SHP77 (cell line): ENCODE measurements at regions not wholly inside any gene's neighbourhood (a gene's known extent, or its start where the extent isn't known, plus 50 kb on each side); places are given as distances from the start of the nearest gene placed in this dataset.

Experiments
- DNase-seq, 2 experiments: peaks; one replicate each; lab custom pipeline; 2025; lab: John Stamatoyannopoulos, UW

DNA sequence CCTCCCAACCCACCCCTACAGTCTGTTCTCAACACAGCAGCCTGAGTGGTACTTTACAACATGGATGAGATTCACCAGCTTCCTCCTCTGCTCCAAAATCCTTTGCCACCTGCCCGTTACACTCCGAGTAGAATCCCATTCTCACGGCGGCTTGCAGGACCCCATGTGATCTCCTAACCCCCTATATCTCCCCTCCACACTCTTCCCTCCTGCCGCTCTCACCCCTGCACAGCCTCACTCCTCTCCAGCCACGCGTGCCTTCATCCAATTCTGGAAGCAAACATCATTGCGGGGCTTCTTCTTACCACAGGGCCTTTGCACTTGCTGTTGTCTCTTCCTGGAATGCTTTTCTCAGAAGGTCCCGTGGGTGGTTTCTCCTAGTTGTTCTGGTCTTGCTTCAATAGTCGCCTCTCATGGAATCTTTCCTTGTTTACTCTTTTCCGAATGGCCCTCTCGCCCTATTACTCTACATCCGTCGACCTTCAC, 472.3 kb downstream of the CDH26 start:
- DNase-seq, result no peak

DNA sequence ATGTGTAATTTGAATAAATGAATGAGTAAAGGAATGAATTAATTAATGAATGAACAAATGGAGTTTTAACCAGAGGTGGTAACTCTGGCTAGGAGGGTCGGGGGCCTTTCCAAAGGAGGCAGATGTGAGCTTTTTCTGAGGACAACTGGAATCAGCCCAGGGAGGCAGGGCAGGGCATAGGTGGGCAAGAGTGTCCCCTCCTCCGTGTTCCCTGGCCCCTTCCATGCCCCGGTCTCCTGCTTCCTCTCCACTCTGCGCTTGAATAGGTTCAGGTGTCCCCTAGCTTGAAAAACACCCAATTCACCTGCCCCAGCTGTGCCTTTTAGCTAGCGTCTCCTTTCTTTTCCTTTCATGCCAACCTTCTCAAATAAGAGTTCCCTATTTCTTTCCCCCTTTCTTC, 473.1 kb downstream of the CDH26 start:
- no peak for DNase-seq

DNA sequence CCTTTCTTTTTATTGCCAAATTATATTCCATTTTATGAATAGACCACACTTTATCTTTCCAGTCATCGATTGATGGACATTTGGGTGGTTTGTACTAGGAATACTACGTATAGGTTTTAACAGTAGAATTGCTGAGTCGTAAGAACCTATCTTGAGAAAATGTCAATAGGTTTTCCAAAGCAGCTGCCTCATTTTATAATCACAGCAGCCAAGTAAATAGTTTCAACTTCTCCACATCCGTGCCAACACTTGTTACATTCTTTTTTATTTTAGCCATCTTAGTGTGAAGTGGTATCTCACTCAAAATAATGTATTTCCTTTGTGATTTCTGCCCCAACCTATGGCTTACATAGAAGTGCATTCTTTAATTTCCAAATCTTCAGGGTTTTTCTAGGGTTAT, 479.2 kb downstream of the CDH26 start:
- no peak for DNase-seq

DNA sequence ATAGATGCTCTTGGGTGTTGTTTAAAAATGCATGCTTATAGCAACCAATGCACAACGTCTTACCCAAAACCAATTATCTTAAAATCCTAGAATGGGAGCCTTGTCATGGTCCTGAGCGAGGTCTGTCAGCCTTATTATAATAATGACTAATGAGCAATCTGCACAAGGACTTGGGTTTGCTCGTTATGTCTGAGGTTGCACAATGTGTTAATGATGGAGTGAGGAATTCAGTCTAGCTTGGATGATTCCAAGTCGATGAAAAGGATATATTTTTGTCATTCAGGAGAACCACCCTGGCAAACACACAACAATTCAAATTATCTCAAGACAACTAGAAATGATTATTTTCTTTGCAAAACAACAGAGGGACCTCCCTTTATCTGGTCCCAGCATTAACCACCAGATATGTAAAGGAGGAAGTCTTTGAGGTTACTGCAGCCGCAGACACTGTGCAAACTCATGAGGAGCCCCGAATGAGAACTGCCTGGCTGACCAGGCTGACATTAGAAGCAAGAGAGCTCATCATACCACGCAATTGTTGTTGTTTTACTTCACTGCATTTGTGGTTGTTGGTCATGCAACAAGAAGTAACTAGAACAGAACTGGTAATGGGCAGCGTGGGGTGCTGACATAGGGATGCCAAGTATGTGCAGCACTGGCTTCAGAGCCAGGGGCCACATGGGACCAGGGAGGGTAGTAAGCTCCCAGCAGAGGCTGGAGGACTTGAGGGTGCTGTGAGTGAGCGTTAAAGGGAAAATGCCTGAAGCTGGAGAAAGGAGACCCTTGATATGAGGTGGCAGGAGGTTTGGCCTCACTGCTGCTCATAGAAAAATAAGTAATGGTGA, 488.3 kb downstream of the CDH26 start:
- no peak for DNase-seq

DNA sequence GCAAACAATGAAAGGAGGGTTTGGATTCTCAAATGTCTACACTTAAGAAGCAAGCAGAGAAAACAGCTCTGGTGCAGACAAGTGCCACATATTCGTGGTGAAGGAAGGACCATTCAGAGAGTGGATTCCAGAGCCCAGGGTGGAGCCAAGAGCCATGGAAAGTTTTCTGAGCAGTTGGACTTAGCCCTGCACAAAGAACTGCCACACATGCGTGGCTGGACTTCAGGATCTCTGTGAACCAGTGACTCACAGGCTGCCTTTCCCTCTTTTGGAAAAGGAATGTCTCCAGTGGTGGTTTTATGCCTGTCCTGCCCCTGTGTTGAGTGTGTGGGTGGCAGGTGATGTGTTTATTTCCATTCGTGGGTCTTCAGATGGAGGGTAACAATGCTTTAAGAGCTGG, 489.5 kb downstream of the CDH26 start:
- no peak for DNase-seq

DNA sequence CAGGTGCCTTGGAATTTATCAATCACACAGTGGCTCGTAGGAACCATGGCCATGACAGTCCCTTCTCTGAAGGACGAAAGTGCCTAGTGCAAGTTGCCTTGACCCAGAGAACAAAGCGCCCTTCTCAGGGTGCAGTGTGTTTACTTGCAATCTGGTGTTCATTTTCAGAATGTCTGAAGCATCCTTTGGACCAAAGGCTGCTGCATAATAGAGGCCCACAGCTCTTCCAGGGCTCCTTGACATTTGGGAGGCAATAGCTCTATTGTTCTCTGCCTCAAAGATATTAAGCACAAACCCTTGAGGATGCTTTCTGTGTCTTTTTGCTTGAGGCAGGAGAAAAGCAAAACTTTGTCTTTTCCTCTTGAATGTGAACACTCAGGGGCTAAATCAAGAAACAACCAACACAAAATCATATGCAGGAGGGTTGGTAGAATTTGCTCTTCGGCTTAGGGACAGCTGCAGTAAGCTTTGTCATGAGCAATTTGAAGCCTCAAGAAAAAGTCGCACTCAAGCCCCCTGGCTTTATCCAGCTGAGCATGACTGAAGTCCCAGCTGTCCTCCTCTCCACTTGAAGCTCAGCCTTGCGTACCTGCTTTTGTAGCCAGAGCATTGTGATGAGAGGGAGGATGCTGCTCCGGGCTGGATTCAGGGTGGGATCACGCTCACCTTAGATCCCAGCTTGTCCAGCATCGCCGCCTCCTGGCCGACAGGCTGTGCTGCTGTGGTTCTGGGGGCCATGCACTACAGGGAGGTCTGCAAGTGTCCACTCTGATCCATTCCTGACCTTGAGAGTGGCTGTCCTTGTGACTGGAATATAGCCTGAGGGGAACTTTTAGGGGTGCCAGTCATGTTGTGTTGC, 495.4 kb downstream of the CDH26 start:
- DNase-seq, result peak in 1 of 2 experiments; percentile 14

DNA sequence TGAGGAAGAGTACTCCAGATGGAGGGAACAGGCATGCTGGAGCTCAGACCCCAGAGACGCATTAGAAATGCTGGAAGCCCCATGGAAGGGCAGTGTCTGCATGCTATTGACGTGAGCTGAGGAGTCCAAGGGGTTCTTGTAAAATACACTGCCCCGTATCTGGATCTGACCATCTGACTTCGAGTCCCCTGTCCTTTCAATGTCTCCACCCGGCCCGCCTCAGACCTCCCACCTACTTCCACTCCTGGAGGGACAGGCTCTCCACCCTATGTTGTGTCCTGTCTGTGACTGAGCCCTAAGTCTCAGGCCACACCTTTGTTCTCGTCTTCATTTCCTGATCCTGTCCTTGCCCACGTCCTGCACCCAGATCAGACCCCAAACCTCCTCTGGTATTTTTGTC, 496.3 kb downstream of the CDH26 start:
- no peak for DNase-seq

DNA sequence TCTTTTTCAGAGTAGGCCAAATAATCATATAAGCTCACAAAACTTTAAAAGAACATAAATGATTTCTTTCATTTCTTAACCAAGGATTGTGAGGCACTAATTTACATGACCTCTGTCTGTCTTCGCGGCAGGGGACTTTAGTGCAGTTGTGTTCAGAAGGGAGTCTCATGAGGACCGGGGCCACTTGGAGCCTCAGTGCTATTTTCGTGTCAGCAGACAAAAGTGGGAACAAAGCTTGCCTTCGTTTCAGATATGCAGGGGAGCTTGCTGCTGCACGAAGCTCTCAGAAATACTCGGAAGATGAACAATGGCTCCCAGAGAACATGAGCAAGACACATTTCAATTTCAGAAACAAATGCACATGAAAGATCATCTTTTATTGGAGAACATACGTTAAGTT, 497.0 kb downstream of the CDH26 start:
- DNase-seq, result no peak

DNA sequence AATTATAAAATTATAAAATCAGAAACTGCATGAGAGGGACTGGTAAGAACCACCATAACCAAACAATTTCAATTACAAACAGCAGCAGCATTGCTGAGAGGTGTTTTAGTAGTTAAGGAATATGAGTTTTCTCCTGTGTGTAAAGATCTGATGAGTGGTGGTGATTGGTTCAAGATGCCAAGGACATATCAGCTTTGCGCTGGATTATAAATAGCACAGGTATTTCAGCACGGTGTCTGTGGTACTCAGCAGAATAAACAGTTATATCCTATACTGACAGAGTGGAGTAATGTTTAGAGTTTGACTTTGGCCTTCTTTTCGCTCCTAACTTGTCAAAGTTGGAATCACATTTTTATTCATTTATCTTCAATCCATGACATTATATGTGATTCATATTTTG, 501.0 kb downstream of the CDH26 start:
- DNase-seq, result no peak

DNA sequence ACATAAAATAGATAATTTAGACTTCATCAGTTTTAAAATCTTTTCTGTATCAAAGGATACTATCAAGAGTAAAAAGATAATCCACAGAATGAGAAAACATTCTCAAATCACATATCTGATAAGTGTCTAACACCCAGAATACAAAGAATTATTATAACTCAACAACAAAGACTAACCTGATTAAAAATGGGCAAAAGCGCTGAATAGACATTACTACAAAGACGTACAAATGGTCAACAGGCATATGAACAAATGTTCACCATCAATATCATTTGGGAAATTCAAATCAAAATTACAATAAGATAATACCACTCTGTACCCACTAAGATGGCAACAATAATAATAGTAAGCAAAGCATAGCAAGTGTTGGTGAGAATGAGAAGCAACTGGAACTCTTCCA, 503.8 kb downstream of the CDH26 start:
- DNase-seq, result no peak

DNA sequence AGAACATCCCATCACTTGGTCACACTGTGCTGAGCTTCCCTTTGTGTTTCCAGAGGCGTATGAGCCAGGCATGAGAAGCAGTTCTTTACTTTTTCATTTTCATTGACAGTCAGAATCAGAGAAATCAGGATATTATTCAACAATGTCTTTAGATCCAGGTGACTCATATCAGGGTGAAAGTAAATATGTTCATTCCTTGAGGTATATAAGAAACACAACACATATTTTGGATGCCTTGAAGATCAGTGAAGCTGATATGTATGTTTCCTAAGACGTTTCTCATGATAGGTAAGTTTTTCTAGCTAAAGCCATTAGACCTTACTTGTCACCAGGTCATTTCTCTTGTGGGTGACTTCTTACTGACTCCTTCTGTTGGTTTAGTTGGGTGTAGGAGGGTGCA, 505.6 kb downstream of the CDH26 start:
- DNase-seq, result no peak

DNA sequence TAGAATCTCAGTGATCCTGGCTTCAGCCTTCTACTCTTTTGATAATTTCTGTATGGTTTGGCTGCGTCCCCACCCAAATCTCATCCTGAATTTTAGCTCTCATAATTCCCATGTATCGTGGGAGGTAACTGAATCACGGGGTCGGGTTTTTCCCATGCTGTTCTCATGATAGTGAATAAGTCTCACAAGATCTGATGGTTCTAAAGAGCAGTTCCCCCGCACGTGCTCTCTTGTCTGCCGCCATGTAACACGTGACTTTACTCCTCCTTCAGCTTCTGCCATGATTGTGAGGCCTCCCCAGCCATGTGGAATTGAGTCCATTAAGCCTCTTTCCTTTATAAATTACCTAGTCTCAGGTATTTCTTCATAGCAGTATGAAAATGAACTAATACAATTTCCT, 507.2 kb downstream of the CDH26 start:
- no peak for DNase-seq

DNA sequence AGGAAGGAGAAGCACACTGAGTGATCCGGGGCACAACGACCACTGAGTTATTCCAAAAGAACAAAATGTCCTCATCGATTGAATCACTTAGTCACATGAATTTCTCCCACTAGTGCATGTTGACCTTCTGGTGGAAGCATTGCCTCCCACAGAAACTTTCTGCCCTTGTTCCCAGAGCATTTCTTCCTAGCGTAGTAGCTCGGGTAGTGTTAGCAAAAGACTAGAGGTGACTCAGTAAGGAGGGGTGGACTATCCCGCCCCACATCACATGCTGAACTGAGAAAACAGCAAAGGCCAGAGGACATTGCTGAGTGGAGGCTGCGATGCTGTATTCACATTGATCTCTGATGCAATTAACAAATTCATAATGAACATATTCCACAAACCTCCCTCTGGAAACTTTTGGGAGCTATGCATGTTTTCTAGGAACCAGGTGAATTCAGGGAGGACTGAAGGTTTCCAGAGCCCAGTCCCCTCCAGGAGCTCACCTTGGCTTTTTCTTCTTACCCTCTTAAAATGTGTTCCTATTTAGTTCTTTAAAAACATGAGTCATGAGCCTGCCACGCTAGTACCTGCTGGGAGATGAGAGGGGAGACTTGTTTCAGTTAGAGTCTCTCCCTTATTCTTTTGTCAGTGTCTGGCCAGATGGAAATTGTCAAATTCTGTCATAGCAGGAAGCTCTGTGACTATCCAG, 507.9 kb downstream of the CDH26 start:
- DNase-seq, result no peak

DNA sequence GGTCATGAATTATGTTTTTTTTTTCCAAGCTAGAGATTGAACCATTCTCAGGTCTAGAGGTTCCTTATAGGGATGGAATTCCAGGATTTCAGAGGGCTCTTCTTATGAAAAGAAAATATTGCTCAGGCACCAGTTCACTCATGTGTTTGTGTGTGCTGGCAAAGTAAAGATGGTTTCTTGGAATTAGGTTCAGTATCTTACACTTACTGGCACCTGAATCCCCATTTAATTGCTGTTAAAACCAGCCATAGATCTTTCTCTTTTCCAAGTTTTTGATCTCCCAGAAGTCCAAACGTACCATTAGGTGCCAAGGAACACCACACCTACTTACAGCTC, 508.4 kb downstream of the CDH26 start:
- no peak for DNase-seq

DNA sequence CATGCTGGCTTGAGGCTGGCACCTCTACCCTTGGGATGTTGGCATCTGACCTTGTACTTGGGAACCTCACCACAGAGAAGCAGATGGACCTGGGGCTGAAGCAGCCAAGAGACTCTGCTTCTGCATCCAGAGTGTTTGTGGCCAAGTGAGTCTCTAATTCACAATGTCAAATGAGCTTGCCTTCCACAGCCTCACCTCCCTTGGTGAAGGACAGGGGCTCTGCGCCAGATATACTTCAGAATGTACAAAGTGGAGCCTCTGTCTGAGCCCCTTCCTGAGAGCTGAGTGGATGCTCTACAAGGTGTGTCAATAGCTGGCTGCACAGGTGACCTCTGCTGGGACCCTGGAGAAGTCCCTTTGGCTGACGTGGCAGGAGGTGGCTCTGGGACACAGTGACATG, 508.9 kb downstream of the CDH26 start:
- DNase-seq, result no peak

DNA sequence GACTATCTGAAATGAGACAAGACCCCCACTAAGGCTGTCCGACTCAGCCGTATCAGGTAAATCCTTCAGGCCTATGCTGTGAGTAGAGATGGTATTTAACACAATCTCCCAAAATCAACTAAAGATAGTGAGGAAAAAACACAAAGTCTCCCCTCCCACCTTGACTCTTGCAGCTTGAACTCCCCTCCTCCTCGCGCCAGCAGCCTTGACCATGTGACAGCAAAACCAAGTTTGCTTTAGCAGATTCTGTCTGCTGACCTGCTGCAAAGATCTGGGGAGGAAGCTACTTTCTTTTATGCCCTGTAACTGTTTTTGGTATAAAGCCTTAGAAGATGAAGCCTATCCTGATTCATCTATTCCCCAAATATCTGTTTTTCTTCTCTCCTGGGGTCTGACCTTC, 509.5 kb downstream of the CDH26 start:
- DNase-seq, result no peak

DNA sequence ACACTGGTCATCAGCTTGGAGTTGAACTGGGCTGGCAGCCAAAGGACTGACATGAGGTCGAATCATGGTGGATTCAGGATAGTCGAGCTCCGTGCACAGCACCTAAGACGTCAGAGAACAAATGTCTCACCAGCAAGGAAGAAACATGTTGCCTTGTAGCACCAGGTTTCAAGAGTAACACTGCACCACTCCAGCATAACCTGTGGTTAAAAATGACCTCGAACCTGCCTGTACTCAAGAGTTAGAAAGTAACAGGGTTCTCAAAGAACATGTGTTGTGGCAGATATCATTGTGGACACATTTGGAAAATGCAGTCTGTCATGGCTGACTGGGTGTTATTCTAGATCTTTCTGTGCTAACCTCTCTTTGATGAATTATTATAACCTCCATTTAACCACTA, 511.6 kb downstream of the CDH26 start:
- no peak for DNase-seq

DNA sequence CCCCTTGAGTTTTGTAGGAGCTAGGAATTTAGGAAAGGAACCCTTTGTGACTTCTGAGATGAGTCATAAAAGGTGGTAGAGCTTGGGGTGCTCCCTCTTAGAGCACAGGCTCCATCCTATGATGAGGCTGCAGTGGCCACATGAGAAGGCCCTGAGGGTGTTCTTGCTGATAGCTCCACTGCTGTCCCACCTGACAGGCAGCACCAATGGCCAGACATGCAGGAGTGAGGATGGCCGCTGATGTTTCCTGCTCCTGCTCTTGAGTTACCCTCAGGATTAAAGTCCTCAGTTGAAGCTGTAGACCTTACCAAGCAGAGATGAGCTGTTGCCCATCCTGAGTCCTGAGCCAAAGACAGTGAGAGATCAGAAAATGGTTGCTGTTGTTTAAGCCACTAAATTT, 512.1 kb downstream of the CDH26 start:
- DNase-seq, result no peak

DNA sequence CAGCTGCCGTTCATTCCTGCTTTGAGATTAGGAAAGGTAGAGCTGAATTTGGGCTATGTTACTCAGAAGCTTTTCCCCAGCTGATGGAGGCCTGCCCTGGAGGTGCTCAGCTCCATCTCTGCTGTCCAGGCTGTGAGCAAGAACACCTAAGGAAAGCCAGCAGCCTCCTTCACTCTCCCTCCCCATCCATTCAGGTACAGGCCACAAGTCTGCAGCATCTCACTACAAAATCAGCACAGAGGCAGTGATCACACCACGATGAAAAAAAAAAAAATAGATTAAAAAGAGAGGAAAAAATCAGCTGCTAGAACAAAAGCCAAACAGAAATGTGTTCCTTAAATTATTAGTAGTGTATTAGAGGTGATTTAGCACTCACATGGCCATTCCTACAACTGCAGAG, 515.0 kb downstream of the CDH26 start:
- no peak for DNase-seq

DNA sequence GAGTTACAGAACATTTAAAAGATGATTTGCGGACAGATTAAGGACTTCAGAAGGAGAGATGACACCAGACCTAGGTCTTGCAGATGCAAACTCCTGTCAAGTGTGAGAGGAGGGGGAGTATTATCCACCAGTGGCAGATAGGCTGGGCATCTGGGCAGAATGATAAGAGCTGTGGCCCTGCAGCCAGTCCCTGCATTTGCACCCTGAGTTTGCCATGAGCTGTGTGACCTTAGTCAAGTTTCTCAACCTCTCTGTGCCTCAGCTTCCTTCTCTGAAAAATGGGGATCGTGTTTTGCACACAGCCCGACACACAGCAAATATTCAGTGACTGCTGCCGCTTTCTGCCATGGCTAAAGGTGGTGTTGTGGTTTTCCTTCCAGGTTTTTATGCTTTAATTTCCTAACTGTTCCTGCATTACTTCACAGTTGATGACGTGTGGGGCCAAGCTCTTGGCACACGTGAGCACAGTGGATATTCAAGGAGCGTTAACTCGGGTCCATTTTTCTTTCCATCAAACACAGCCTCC, 516.2 kb downstream of the CDH26 start:
- DNase-seq, result no peak

DNA sequence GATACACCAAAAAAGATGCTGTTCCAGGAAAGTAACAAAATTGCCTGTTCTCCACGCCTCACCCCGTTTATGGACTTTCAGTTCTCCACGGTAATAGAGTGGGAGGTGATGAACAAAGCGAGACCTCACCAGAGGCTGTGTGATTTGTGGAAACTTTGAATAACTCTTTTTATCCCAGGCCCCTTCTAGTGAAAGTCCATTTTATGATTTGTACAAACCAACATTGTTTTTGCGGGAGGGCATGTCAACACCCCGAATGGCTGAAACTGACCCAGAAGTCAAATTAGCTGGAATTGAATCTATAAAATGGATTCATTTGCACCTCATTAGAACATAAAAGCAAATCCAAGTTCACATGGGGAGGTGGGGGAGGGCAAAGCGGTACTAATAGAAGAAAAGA, 517.8 kb downstream of the CDH26 start:
- DNase-seq, result no peak

DNA sequence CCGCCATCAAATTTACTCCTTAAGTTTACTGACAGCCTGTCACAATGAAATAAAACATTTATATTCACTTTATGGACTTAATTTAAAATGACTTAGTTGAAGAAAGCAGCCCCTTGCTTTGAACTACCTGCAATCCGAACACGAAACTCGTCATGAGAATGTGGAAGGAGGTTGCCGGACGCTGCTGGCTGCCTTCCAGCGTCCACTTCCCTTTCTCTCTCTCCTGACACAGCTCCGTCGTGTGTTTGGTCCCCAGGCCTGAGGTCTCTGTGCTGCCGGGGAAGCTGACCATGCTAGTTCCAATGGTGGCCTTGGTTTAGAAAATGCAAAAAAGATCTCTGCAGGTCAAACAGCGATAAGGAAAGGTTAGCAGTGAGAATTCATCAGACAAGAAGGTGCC, 519.7 kb downstream of the CDH26 start:
- DNase-seq, result peak in 1 of 2 experiments; percentile 16

DNA sequence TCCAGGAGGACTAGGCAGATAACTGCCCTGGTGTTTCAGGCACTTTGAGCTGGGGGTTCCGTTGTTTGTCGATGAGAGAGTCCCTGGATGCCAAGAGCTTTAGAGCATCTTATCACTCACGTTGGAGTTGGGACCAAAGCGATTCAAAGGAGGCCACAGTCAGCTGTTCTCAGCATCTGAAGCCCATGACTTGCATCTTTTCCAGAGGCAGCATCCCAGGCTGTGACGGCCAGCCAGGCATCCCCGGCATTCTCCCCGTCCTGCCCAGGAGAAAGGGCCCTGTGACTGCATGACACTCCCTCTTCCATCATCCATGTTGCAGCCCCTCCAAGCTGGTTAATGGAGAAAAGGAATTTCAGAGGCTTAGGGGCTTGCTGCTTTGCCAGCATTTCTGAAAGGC, 520.3 kb downstream of the CDH26 start:
- no peak for DNase-seq
